SK-N-SH treated with all-trans-retinoic acid at 6 μM for 48 hours (cell line): ENCODE measurements at regions not wholly inside any gene's neighbourhood (a gene's known extent, or its start where the extent isn't known, plus 50 kb on each side); places are given as distances from the start of the nearest gene placed in this dataset.

Experiments
- ATAC-seq: fragments of 200-7000 bp; cut with Tn5 transposase; 3 replicates; pipeline ENCODE4 v1.9.1; 2020; ENCODE audit warnings: mild to moderate bottlenecking, moderate library complexity
- ARNTL ChIP-seq: fragments of 450-650 bp; formaldehyde crosslinking; IDR thresholded peaks from 2 replicates; pipeline ENCODE4 v1.5.0; 2020; ENCODE audit warnings: low read depth, mild to moderate bottlenecking, moderate library complexity, borderline replicate concordance
- BACH2 ChIP-seq: fragments of 250-450 bp; sonication (Bioruptor Pico); IDR thresholded peaks from 2 replicates; pipeline ENCODE4 v1.9.0; 2021; ENCODE audit warnings: mild to moderate bottlenecking, borderline replicate concordance
- CSDC2 ChIP-seq: fragments of 250-450 bp; sonication (Bioruptor Pico); IDR thresholded peaks from 2 replicates; pipeline ENCODE4 v1.5.0; 2020; ENCODE audit warnings: mild to moderate bottlenecking, moderate library complexity
- ESRRG ChIP-seq: fragments of 250-450 bp; sonication (Bioruptor Pico); IDR thresholded peaks from 2 replicates; pipeline ENCODE4 v1.6.1; 2021; ENCODE audit warnings: mild to moderate bottlenecking
- GLIS3 ChIP-seq: fragments of 250-450 bp; sonication (Bioruptor Pico); IDR thresholded peaks from 2 replicates; pipeline ENCODE4 v1.5.0; 2020; ENCODE audit warnings: mild to moderate bottlenecking, moderate library complexity
- ISL1 ChIP-seq: fragments of 250-450 bp; sonication (Bioruptor Pico); IDR thresholded peaks from 2 replicates; pipeline ENCODE4 v2.1.2; 2022; ENCODE audit warnings: mild to moderate bottlenecking, moderate library complexity
- OSR1 ChIP-seq: fragments of 250-450 bp; sonication (Bioruptor Pico); IDR thresholded peaks from 2 replicates; pipeline ENCODE4 v1.8.0; 2022; ENCODE audit warnings: moderate library complexity, mild to moderate bottlenecking, inconsistent platforms
- PPARA ChIP-seq: fragments of 250-450 bp; sonication (Bioruptor Pico); IDR thresholded peaks from 2 replicates; pipeline ENCODE4 v1.5.0; 2020; ENCODE audit warnings: mild to moderate bottlenecking, borderline replicate concordance
- RARB ChIP-seq: fragments of 250-450 bp; sonication (Bioruptor Pico); IDR thresholded peaks from 2 replicates; pipeline ENCODE4 v1.8.0; 2021; ENCODE audit warnings: mild to moderate bottlenecking, moderate library complexity
- TCF4 ChIP-seq: fragments of 250-450 bp; sonication (Bioruptor Pico); IDR thresholded peaks from 2 replicates; pipeline ENCODE4 v1.8.0; 2021; ENCODE audit warnings: mild to moderate bottlenecking, moderate library complexity, borderline replicate concordance
- TOX ChIP-seq: fragments of 250-450 bp; sonication (Bioruptor Pico); IDR thresholded peaks from 2 replicates; pipeline ENCODE4 v1.8.0; 2021; ENCODE audit warnings: mild to moderate bottlenecking, moderate library complexity, borderline replicate concordance
- ZC3H10 ChIP-seq: fragments of 250-450 bp; sonication (Bioruptor Pico); IDR thresholded peaks from 2 replicates; pipeline ENCODE4 v1.5.1; 2021; ENCODE audit warnings: mild to moderate bottlenecking, moderate library complexity
- ZFP3 ChIP-seq: fragments of 250-450 bp; sonication (Bioruptor Pico); IDR thresholded peaks from 2 replicates; pipeline ENCODE4 v1.5.0; 2020; ENCODE audit warnings: mild to moderate bottlenecking, moderate library complexity
- ZFP30 ChIP-seq: fragments of 450-650 bp; formaldehyde crosslinking; IDR thresholded peaks from 2 replicates; pipeline ENCODE4 v1.5.0; 2022; ENCODE audit warnings: mild to moderate bottlenecking, moderate library complexity
- ZNF565 ChIP-seq: fragments of 450-650 bp; formaldehyde crosslinking; conservative IDR thresholded peaks from 2 replicates; pipeline ENCODE4 v1.5.0; 2020; ENCODE audit warnings: low read depth, mild to moderate bottlenecking, moderate library complexity
- ZNF70 ChIP-seq: fragments of 450-650 bp; formaldehyde crosslinking; IDR thresholded peaks from 2 replicates; pipeline ENCODE4 v1.5.0; 2020; ENCODE audit warnings: mild to moderate bottlenecking, moderate library complexity
- ZNF8 ChIP-seq: fragments of 450-650 bp; formaldehyde crosslinking; IDR thresholded peaks from 2 replicates; pipeline ENCODE4 v1.5.0; 2020; ENCODE audit warnings: mild to moderate bottlenecking, moderate library complexity
- TF ChIP-seq, protein P1 (sequence below): fragments of 250-450 bp; sonication (Bioruptor Pico); IDR thresholded peaks from 2 replicates; pipeline ENCODE4 v1.5.1; 2021; ENCODE audit warnings: mild to moderate bottlenecking, moderate library complexity
- TF ChIP-seq, protein P2 (sequence below): fragments of 250-450 bp; sonication (Bioruptor Pico); IDR thresholded peaks from 2 replicates; pipeline ENCODE4 v1.5.1; 2020; ENCODE audit warnings: low read depth, mild to moderate bottlenecking, moderate library complexity
- TF ChIP-seq, protein P3 (sequence below): fragments of 250-450 bp; sonication (Bioruptor Pico); IDR thresholded peaks from 2 replicates; pipeline ENCODE4 v1.8.0; 2020; ENCODE audit warnings: mild to moderate bottlenecking, moderate library complexity, borderline replicate concordance
- TF ChIP-seq, protein P4 (sequence below): fragments of 250-450 bp; sonication (Bioruptor Pico); IDR thresholded peaks from 2 replicates; pipeline ENCODE4 v1.5.0; 2020; ENCODE audit warnings: mild to moderate bottlenecking, moderate library complexity

DNA sequence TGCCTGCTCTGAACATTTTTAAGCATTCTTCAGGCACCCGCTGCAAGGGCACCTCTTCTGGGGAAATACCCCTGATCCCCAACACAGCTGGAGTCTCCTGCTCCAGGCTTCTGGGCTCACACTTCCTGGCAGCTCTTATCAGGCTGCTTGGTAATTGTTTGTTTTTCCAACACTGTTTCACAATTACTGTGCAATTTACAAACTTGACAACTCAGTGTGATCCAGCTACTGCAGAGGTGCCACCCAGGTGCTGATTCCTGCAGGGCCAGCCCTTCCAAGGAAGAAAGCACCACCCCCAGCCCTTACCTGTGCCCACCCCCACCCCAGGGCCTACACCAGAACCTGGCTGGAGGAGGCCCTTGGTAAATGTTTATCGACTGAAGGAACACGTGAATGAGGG, 66.5 kb downstream of the MAGEF1 start:
- TF ChIP-seq TOX (CRISPR knock-in tag) = no peak
- no peak for TF ChIP-seq OSR1 (CRISPR knock-in tag)
- TF ChIP-seq, protein P1, sequence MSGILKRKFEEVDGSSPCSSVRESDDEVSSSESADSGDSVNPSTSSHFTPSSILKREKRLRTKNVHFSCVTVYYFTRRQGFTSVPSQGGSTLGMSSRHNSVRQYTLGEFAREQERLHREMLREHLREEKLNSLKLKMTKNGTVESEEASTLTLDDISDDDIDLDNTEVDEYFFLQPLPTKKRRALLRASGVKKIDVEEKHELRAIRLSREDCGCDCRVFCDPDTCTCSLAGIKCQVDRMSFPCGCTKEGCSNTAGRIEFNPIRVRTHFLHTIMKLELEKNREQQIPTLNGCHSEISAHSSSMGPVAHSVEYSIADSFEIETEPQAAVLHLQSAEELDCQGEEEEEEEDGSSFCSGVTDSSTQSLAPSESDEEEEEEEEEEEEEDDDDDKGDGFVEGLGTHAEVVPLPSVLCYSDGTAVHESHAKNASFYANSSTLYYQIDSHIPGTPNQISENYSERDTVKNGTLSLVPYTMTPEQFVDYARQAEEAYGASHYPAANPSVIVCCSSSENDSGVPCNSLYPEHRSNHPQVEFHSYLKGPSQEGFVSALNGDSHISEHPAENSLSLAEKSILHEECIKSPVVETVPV = no peak
- no peak for TF ChIP-seq GLIS3 (CRISPR knock-in tag)
- TF ChIP-seq ZNF565 (CRISPR knock-in tag) = no peak
- TF ChIP-seq PPARA = no peak
- no peak for TF ChIP-seq RARB (CRISPR knock-in tag)
- TF ChIP-seq, protein P2, sequence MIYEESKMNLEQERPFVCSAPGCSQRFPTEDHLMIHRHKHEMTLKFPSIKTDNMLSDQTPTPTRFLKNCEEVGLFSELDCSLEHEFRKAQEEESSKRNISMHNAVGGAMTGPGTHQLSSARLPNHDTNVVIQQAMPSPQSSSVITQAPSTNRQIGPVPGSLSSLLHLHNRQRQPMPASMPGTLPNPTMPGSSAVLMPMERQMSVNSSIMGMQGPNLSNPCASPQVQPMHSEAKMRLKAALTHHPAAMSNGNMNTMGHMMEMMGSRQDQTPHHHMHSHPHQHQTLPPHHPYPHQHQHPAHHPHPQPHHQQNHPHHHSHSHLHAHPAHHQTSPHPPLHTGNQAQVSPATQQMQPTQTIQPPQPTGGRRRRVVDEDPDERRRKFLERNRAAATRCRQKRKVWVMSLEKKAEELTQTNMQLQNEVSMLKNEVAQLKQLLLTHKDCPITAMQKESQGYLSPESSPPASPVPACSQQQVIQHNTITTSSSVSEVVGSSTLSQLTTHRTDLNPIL (CRISPR knock-in tag) = no peak
- TF ChIP-seq, protein P3, sequence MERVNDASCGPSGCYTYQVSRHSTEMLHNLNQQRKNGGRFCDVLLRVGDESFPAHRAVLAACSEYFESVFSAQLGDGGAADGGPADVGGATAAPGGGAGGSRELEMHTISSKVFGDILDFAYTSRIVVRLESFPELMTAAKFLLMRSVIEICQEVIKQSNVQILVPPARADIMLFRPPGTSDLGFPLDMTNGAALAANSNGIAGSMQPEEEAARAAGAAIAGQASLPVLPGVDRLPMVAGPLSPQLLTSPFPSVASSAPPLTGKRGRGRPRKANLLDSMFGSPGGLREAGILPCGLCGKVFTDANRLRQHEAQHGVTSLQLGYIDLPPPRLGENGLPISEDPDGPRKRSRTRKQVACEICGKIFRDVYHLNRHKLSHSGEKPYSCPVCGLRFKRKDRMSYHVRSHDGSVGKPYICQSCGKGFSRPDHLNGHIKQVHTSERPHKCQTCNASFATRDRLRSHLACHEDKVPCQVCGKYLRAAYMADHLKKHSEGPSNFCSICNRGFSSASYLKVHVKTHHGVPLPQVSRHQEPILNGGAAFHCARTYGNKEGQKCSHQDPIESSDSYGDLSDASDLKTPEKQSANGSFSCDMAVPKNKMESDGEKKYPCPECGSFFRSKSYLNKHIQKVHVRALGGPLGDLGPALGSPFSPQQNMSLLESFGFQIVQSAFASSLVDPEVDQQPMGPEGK = no peak
- no peak for ATAC-seq

DNA sequence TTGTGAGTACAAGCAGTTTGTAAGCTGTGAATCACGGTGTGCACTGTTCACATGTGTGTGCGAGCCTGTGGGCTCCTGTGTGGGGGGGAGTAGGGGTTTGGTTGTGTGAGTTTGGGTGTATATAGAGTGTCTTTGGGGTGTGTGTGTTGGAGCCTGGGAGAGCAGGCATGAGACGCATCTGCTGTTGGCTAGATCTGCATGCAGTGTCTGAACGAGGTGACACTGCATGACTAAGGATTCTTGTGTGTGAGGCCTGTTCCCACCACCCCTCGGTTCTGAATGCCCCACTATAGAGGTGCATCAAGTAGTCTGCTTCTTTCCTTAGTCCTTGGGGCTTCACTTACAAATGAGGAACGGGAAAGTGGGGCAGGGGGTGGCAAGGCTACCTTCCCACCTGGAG, 68.4 kb downstream of the MAGEF1 start:
- TF ChIP-seq TOX (CRISPR knock-in tag) (no peak), ZNF565 (CRISPR knock-in tag) (no peak), ZC3H10 (CRISPR knock-in tag) (no peak), ESRRG (CRISPR knock-in tag) (no peak), OSR1 (CRISPR knock-in tag) (no peak), ZFP3 (CRISPR knock-in tag) (no peak), BACH2 (CRISPR knock-in tag) (no peak), ISL1 (CRISPR knock-in tag) (no peak), ZNF70 (CRISPR knock-in tag) (no peak), PPARA (no peak), RARB (CRISPR knock-in tag) (no peak), TCF4 (CRISPR knock-in tag) (no peak), ARNTL (CRISPR knock-in tag) (no peak)
- TF ChIP-seq, protein P4, sequence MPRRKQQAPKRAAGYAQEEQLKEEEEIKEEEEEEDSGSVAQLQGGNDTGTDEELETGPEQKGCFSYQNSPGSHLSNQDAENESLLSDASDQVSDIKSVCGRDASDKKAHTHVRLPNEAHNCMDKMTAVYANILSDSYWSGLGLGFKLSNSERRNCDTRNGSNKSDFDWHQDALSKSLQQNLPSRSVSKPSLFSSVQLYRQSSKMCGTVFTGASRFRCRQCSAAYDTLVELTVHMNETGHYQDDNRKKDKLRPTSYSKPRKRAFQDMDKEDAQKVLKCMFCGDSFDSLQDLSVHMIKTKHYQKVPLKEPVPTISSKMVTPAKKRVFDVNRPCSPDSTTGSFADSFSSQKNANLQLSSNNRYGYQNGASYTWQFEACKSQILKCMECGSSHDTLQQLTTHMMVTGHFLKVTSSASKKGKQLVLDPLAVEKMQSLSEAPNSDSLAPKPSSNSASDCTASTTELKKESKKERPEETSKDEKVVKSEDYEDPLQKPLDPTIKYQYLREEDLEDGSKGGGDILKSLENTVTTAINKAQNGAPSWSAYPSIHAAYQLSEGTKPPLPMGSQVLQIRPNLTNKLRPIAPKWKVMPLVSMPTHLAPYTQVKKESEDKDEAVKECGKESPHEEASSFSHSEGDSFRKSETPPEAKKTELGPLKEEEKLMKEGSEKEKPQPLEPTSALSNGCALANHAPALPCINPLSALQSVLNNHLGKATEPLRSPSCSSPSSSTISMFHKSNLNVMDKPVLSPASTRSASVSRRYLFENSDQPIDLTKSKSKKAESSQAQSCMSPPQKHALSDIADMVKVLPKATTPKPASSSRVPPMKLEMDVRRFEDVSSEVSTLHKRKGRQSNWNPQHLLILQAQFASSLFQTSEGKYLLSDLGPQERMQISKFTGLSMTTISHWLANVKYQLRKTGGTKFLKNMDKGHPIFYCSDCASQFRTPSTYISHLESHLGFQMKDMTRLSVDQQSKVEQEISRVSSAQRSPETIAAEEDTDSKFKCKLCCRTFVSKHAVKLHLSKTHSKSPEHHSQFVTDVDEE (CRISPR knock-in tag) = no peak
- TF ChIP-seq, protein P1 = no peak
- TF ChIP-seq, protein P3 = no peak
- TF ChIP-seq, all 23 proteins: peak for 0

DNA sequence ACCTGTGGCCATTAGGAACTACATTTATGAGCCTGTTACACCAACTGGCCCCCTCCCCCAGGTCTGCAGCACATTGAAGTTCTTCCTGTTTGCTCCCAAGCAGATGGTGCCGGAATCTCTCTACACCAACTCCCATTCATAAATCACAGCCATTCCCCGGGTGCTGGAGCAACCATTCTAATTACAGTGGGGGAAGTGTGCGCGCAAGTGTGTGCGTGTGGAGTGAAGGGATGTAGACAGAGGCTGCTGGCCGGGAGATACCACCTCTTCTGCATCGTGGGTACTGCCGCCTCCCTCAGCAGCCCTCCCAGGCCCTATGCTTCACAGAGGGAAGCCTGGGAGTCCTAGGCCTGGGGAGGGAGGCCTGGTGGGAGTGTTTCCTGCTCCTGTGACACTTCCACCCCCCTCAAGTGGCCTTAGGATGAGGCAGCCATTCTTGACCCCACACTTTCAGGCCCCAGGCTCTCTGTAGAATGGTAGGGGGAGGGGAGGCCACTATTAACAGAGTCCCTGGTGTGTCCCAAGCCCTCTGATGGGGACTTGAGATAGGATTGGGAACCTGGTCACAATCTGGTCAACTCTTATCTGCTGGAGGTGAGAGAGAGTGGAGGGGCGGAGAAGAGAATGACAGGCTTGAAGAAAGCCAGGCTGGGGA, 69.1 kb downstream of the MAGEF1 start:
- ATAC-seq = no peak
- TF ChIP-seq CSDC2 (no peak), RARB (CRISPR knock-in tag) (no peak), ZFP30 (CRISPR knock-in tag) (no peak), ZNF8 (CRISPR knock-in tag) (no peak), ZFP3 (CRISPR knock-in tag) (no peak), TCF4 (CRISPR knock-in tag) (no peak)

More for the DNA sequence above, 68.4 kb downstream of the MAGEF1 start:
- ATAC-seq = no peak; the same call in 2 of the 3 replicates
